GM19351 (cell line): ENCODE measurements at regions not wholly inside any gene's neighbourhood (a gene's known extent, or its start where the extent isn't known, plus 50 kb on each side); places are given as distances from the start of the nearest gene placed in this dataset.

Experiments
- ATAC-seq: cut with Tn5 transposase; IDR thresholded peaks from one replicate; pipeline ENCODE4 v1.9.1; 2021; ENCODE audit warnings: mild to moderate bottlenecking, moderate library complexity; ENCODE audit not compliant: unreplicated experiment

DNA sequence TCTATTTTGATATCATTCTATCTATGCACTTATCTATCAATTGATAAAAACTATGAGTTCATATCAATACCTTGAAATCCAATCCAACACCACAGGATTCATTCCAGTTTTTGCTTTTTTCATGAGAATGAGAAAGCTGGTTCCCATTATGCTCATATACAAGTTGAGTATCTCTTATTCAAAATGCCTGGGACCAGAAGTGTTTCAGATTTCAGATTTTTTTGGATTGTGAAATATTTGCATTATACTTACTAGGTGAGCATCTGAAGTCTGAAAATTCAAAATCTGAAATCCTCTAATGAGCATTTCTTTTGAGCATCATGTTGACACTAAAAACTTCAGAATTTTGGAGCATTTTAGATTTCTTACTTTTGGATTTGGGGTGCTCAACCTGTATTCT is 67.8 kb upstream of the DCBLD2 start:
- ATAC-seq = no peak

DNA sequence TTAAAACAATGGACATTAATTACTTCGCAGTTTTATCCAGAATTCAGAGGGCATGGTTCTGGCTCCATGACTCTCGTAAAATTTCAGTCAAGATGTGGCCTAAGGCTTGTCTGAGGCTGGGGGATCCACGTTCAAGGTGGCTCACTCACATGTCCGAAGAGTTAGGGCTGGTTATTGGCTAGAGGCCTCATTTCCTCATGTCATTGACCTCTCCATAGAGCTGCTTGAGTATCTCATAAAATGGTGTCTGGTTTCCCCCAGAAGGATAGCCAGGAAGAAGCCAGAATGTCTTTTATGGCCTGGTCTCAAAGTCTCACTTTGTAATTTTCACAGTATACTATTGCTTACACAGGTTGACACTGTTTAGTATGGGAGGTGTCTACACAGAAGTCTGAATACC is 67.3 kb upstream of the DCBLD2 start:
- no peak for ATAC-seq

DNA sequence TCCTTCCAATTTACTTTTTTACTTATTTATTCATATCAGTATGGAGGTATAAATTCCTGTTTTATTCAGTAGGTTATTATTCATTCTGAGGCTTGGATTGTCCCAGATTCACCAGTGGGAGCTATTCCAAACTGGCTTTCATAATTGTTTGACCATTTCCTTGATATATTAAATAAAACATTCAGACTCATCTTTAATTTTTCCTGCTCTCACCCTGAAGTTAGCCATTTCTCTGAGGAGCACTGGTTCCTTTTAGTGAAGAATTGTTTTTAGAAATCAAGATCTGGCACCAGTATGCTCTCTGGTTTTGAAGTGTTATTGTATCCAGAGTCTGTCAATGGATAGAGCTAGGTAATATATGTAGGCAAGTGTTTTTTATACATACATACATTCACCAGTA is 66.9 kb upstream of the DCBLD2 start:
- no peak for ATAC-seq

DNA sequence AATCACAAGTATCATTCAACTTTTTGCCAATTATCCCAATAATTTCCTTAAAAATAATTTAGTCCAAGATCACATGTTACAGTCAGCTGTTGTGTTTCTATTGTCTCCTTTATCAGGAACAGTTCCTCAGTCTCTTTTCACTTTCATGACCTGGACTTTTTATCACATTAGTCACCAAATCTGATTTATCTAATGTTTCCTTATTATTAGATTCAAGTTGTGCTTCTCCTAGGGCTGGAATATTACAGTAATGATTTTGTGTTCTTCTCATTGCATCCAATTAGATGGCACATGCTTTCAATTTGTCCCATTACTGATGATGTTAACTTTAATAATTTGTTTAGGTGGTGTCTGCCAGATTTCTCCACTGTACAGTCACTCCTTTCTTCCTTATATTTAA is 66.3 kb upstream of the DCBLD2 start:
- no peak for ATAC-seq

DNA sequence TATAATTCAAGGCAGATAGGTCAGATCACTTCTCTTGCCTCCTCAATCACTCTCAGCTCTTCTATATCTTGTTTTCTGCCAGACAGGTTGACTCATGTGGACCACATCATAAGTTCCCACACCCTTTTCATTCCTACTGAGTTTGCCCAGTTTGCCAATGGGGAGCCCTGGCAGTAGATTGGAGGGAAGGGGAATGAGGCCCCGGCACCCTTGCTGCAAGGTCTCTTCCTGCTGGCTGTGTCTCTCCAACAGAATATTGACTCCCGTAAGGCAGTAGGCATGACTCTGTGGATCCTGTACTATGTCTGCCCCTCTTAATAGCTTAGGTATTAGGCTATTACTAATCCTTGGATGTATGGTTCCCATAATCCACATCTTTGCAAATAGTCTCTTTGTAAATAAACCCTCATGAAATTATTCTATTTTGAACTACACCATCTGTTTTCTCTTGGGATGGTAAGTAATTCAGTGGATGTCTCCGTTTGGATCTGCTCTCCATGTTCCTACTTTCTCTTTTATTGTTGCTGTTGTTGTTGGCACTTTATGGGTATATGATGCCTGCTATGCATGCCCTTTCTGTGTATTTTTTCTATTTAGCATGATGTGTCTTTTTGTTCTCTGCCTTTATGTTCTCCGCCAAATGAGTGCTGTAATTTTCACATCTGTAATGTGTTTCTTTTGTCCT is 65.5 kb upstream of the DCBLD2 start:
- no peak for ATAC-seq

DNA sequence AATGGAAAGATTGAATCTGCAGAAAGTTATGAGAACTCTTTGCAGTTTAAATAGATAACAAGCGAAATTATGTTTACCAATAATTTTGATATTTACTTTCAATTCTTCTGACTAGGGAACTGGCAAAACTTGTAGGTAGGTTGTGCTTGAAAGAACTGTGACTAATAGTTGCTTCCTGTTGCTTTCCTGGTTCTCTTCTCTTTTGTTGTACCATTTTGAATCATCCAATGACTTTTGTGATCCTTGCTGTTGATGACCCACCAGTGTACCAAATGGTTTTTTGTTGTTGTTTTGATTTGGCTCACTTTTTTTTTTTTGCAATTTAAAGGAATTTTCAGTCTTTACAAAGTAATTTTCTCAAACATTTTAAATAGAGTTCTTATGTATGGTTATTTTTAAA is 64.9 kb upstream of the DCBLD2 start:
- ATAC-seq = no peak

DNA sequence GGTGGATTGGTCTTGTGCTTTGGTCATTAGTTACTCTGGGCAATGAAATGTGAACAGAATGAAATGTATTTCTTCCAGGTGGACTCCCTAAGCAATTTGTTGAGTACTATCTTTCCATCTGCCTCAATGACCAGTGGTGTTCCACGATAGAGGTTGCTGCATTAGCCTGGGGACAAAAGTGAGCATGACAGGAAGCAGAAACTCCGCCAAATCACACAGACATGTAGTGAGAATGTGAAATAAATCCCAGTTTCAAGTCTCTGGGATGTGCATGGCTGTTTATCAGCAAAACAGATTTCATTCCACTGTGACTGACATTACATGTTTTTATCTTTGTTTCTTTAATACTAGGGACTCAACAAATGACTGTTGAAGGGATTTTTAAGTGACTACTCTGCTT is 63.3 kb upstream of the DCBLD2 start:
- no peak for ATAC-seq

DNA sequence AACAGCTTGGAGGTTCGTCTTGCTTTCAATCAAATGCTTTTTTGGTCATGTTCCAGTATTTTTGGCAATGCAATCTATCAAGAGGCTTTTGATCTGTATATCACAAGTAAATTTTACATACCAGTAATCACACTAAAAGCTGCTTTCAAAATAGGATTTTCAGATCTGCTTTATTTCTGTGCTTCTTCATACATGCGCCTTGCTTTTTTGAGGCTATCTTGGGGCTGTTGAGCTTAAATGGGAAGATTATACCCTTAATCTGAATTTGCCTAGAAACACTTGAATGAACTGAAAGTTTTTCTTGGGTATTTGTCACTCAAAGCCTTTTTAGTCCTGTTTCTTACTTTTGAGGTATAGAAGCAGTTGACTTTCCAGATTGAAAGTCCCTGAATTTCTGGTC is 62.1 kb upstream of the DCBLD2 start:
- no peak for ATAC-seq

DNA sequence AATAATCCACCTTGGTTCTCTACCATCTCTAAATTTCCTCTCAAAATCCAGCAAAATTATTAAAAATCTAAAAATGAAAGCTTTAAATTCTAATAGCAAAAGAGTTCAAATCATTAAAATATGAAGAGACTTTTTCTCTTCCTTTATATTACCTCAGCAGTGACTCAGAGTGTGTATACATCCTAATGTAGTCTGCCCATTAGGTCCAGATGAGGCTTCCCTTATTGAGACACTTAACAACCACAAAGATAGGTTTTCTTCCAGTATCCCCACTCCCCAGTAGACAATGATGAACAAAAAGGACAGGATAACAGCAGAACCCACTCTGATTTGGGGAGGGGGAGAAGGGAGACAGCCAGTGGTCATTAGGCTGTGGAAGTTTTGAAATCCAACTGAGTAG is 61.5 kb upstream of the DCBLD2 start:
- ATAC-seq = no peak

DNA sequence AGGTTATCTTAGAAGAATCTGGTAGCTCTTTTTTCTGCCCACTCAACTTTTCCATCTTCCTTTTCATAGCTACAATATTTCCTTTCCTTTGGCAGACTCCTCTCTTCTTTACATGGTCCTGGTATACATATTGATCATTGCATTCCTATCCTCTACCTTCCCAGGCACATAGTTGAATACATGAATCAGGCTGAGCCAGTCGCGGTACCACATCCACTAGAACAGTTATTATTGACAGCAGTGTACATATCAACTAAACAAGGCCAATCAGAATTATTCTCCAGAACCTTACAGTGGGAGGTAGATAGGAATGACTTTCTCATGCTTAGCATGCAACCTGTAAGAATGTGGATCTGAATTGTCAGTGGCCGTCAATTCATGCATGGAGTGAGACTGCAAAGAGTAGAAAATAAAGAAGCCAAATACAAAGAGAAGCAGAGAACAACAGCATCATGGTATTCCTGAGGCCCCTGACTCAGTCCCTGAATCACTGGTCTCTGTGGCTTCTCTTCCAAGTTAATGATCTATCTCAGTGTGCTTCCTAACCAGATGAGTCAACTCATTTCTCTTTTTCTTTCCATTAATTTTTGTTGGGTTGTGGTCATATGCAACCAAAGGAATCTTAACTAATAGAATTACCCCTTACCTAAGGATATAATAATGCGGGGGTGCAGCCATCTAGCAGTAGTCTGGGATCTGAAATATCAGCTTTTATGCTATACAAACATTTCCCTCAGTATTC is 60.9 kb upstream of the DCBLD2 start:
- ATAC-seq = no peak

DNA sequence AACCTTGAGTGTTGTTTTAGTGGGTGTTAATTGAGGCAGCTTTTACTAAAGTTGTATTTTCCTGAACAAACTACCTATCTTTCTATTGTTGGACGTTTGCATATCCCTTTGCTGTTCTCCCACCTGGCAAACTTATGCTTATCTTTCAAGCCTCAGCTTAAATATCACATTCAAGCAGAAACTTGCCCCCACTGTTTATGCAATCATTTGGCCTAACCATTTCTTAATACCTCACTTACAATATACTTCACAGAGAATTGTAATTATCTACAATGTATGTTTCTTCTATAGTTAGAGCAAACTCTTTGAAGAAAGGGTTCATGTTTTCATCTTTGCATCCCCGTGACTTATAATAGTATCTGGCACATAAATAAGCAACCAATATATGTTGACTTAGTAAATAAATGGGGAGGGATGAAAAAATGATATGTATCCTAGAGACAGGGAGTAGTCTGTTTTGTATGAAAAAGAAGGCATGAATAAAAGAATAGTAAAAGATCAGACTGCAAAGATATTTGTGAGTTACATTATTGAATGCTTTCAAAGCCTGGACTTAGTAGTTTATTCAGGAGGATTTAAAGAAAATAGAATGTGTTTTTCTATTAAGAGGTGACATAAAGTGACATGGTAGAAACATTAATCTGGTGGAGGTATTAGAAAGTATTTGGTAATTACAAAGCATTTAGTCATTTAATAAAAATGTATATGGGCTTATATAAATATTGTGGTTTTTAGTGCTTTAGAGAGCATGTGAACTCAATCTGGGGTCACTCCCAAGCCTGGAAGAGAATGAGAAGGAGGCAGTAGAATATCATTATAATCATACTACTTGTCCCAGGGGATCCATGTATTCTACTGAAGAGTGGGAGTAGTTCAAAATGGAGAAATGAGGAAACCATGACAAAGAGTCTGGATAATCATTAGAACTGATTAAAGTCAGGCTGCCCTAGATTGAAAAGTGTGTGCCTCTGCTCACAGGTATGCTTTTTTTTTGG is 60.0 kb upstream of the DCBLD2 start:
- no peak for ATAC-seq

DNA sequence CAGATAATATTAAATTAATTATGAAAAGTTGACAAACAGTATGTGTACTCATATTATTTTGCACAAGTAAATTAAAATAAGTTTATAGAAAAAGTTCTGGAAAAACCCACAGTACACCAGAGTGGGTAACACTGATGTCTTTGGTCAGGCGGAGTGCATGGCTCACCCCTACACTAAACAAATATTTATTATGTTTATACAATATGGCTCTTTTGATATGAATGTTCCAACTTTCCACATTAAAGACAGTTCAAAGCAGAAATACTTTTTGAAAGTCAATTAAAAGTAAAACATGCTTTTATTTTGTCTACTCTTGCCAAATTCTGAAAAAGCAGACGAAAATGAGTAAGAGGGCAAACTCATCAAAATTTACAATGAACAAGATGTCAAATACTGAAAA is 56.2 kb upstream of the DCBLD2 start:
- ATAC-seq = no peak

DNA sequence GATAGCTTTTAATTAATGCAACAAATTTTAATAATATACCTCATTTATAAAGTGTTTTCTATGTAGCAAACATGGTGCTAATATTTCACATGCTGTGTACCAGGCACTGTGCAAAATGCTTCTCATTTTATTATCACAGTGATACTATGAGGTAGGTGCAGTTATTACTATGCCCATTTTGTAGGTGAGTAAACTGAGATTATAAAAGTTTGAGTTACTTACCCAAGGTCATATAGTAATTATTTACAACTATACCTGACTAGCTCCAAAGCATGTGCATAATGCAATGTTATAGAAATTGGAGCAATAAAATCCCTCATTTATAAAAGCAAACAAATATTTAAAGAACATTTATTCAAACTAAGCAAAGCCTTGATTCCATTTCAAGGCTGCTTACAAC is 54.5 kb upstream of the DCBLD2 start:
- ATAC-seq = no peak

DNA sequence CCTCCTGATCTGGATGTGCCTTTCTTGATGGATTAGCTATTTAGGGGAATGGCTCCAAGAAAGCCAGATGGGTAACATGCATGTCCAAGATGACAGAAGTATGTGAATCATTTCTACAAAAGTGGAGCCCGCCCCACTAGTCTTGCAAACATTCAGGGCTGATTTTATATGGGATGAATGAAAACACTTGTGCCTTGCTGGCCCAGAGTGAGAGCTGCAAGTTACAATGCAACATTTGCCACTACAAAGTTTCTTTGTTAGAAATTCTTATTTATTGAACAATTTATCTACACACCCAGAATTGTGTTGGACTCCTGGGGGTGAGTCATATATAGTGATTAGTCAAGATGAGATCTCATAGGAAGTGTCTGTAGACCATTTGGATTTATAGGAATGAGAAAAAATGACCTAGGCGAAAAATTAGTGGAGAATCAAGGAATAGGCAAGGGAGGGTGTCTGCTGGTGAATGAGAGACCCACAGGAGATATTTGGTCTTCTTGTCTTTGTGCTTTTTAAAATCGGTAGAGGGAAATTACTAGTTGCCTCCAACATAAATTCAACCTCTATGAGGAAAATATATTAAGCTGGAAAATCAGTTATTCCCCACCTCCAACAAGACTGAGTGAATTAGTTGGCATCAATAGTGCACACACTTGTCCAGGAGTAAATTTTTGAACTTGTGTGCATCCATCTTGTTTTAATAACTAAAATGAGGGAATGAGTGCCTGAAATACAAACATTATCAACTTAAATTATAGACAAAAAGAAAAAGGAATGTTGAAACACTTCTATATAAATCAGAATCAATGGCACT is 53.5 kb upstream of the DCBLD2 start:
- ATAC-seq = no peak

DNA sequence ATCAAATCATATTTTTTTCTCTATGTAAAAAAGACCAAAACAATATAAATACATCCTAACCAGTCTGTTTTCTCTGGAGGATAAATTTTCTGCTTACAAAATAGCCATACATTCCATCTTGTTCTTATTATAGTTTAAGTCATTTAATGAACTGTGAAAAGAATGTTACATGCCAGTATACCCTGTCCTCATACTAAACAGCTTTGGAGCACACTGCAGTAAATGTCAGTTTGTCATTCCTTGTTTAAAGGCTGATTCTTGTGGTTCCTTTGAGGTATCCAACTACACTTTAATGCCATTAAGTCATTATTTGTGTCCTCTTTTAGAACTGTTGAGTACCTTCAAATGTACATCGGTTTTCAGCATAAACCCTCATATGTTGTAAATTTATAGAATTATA is 52.7 kb upstream of the DCBLD2 start:
- no peak for ATAC-seq

DNA sequence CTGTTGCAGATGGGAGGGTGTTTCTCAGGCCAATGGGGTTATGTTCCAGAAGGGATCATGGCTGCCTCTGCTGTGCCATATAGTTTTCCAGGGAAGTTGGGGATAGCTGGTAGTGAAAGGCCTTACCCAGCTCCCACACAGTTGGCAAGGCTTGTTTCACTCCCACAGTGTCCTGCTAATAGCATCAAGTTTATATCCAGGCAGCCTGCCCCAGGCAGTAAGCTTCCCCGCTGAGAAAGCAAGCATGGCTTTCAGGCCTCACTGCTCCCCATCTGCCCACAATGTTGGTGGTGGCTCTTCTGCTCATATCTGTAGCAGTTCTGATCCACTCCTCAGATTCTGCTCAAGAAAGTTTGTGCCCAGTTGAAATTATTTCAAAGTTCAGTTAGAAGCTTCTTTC is 50.9 kb upstream of the DCBLD2 start:
- ATAC-seq = no peak
